Astrocyte of the spinal cord (primary cell): ENCODE measurements at regions not wholly inside any gene's neighbourhood (a gene's known extent, or its start where the extent isn't known, plus 50 kb on each side); places are given as distances from the start of the nearest gene placed in this dataset.

ENCODE experiments used
- DNase-seq: peaks from one replicate; pipeline ENCODE4 v3.0.0; 2011; ENCODE audit warnings: low read depth, low spot score
- H3K4me3 ChIP-seq: 2 replicates; pipeline ENCODE4 v1.5.1; 2011; ENCODE audit warnings: low read depth, mild to moderate bottlenecking, low read length, moderate library complexity
- CTCF ChIP-seq: IDR thresholded peaks from 2 replicates; pipeline ENCODE4 v1.5.1; 2012; ENCODE audit warnings: low read depth, mild to moderate bottlenecking, low read length, inconsistent platforms
- in situ Hi-C: cut with HindIII; loops from 2 replicates; pipeline ENCODE4 v1.10.0; 2017; ENCODE audit warnings: low sequenced_read_pairs

GRCh38 chr3:127351321-127351720 lies 63.5 kb upstream of the PRR20G start:
- in situ Hi-C loops, result no loop called here
- TF ChIP-seq CTCF, result no peak
- H3K4me3 ChIP-seq, result no peak overlapping the region
- no peak for DNase-seq

- no peak overlapping the region for H3K4me3 ChIP-seq
- TF ChIP-seq CTCF, result no peak
- in situ Hi-C loops, result no loop called here
- no peak for DNase-seq
Observed at GRCh38 chr3:127350172-127351050, 62.6 kb upstream of the PRR20G start.

- no peak overlapping the region for H3K4me3 ChIP-seq
- TF ChIP-seq CTCF, result no peak
- no peak for DNase-seq
- in situ Hi-C loops, result no loop called here
Observed at GRCh38 chr3:127349501-127350171, 61.8 kb upstream of the PRR20G start.

- in situ Hi-C loops, result no loop called here
- TF ChIP-seq CTCF, result no peak
- no peak for DNase-seq
- no peak overlapping the region for H3K4me3 ChIP-seq
Observed at GRCh38 chr3:127342735-127343134, 54.9 kb upstream of the PRR20G start.

GRCh38 chr3:127339928-127340861 lies 52.3 kb upstream of the PRR20G start:
- in situ Hi-C loops, result no loop called here
- DNase-seq, result no peak
- TF ChIP-seq CTCF, result no peak
- no peak overlapping the region for H3K4me3 ChIP-seq

GRCh38 chr3:127339016-127339415 lies 51.2 kb upstream of the PRR20G start:
- TF ChIP-seq CTCF, result no peak
- DNase-seq, result no peak
- in situ Hi-C loops, result no loop called here
- no peak overlapping the region for H3K4me3 ChIP-seq
